Stimulated activated CD8-positive, alpha-beta memory T cell treated with anti-CD3 and anti-CD28 coated beads, Interleukin-2, amount 100 ng/mL, for 1 hour (primary cell): ENCODE measurements at regions not wholly inside any gene's neighbourhood (a gene's known extent, or its start where the extent isn't known, plus 50 kb on each side); places are given as distances from the start of the nearest gene placed in this dataset.

ENCODE experiments used
- DNase-seq, 2 donors: peaks; one replicate each; pipeline ENCODE4 v3.0.0-alpha.2; 2020; ENCODE audit warnings: low read depth in 2 of 2

DNA sequence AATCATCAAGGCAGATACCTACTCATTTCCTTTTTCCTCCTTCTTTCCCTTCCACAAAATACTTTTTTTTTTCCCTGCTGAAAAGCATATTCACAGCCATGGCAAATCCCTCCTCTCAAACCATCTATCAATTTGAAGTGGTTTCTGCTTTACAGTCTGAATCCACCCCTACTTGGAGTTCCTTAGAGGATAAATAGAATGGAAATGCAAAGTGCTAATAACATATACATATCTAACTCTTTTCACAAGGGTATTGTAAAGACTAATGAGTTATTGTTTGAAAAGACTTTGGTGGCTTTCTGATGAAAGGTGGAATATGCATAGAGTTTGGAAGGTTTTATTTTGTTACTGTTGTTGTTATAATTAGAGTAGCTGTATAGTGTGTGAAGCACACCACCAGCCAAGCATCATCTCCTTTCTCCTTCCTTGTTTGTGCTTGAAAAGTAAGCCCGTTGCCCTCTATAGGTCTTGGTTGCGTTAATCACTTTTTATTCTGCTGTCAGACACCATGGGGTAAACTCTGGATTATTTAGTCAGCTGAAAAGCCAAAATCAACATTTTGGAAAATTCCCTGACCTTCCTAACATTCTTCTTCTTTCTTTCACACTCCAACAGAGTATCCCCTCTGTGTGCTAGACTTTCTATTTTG is 2126.9 kb upstream of the CELF4 start:
- no peak for DNase-seq

DNA sequence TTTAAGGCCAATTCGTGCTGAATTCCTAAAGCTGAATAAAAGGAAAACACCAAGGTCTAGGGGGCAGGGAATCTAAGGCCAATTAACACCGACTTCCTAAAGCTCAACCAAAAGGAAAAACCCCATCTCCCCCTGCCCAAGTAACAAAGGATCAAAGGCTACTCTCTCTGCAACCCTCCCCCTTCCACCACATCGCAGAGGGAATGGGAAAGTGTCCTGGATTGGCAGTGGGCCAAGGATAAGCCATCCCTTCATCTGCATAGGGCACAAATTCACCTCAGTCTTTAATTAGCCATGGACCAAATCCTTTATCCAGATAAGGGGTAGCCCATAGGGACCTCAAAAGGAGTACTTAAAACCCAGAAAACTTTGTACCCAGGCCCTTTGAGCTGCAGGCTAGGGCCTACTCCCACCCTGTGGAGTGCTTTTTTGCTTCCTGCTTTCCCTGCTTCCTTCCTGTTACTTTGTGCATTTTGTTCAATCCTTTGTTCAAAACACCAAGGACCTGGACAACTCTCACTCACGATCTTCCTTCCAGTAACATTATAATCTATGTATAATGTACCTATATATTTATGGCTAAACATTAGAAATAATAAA is 2119.8 kb upstream of the CELF4 start:
- no peak for DNase-seq

DNA sequence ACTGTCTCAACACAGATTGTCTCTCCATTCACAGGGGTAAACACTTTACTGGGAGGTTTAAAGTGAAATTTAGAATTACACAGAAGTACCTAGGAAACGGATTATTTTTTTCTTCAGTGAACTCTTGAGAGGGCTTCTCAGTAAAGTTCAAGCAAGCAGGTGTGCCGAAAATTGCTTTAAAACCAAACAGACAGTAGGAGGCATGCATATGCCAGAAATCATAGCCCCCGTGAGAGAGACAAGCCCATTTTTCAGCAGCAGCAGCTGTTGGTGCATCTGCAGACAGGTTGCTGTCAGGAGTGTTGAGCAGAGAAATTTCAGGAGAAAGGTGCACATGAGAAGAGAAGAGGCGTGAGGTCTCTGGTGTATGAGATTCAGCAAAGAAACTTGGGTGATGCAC is 2115.5 kb upstream of the CELF4 start:
- no peak for DNase-seq

GRCh38 chr18:39675906-39676305 is 2110.3 kb upstream of the CELF4 start:
- DNase-seq = no peak

GRCh38 chr18:39675368-39675767 is 2109.8 kb upstream of the CELF4 start:
- no peak for DNase-seq

- no peak for DNase-seq
Measured at GRCh38 chr18:39672171-39672570, 2106.6 kb upstream of the CELF4 start.

GRCh38 chr18:39667905-39668304 is 2102.3 kb upstream of the CELF4 start:
- DNase-seq = no peak

- DNase-seq = no peak
Measured at GRCh38 chr18:39666541-39666940, 2100.9 kb upstream of the CELF4 start.

GRCh38 chr18:39661856-39662366 is 2096.3 kb upstream of the CELF4 start:
- no peak for DNase-seq

GRCh38 chr18:39660141-39660540 is 2094.5 kb upstream of the CELF4 start:
- DNase-seq = no peak

- DNase-seq = no peak
Measured at GRCh38 chr18:39655341-39655740, 2089.7 kb upstream of the CELF4 start.

GRCh38 chr18:39653221-39653620 is 2087.6 kb upstream of the CELF4 start:
- no peak for DNase-seq

DNA sequence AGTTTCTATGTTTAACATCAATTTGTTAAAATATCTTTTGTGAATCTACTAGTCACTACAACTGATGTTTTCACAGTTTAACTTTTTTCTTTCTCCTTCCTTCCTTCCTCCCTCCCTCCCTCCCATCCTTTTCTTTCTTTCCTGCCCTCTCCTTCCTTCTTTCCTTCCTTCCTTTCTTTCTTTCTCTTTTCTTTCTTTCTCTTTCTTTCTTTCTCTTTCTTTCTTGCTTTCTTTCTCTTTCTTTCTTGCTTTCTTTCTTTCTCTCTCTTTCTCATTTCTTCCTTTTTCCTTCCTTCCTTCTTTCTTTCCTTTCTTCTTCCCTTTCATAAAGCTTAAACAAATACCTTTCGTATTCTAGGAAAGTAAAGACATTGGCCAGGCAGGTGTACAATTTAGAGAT is 2083.0 kb upstream of the CELF4 start:
- DNase-seq = no peak

DNA sequence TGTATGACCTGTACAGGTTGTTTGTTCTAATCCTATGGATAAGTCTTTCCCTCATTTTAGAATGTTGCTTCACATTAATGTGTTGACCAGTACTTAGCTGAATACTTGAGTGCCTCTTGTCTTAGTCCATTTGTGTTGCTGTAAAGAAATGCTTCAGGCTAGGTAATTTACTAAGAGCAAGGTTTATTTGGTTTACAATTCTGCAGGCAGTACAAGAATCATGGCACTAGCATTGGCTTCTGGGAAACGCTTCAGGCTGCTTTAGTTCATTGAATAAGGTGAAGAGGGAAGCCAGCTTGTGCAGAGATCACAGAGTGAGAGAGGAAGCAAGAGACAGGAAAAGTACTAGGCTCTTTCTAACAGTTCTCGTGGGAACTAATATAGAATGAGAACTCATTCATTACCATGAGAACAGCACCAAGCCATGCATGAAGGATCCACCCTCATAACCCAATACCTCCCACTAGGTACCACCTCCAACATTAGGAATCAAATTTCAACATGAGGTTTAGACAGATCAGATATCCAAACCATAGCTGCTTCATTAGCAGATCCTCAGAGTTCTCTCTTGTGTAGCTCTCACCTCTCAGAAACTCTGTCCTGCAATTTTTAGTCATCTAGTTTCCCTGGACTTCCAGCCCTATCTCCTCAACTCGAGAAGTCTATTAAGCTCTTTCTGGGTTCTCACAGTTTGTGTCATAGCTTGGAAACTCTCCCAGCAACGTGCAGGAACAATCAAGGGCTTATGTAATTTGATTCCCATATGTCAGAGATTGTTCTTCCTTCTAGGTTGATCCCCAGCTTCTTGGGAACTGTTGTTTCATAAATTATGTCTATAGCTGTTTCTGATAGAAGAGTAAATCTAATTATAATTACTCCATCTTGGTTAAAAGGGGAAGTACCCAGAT is 2082.3 kb upstream of the CELF4 start:
- DNase-seq = no peak

DNA sequence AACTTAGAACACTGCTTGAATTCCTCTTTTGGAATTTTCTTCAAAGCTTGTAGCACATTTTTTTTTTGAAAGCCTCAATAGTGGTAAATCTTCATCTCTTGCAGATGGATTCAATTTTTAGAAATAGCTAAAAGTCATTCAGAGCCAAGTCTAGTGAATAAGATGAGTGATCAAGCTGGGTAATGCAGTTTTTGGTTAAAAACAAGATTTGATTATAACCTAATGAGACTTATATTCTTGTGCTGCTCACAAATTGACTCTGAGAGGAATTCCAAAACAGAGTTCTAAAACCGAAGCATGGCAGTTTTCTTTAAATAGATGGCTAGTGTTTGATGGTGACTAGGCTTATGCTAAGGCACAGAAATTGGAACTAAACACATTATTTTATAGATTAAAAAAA is 2072.6 kb upstream of the CELF4 start:
- DNase-seq = no peak

- DNase-seq = no peak
Measured at GRCh38 chr18:39636931-39637330, 2071.3 kb upstream of the CELF4 start.

GRCh38 chr18:39635966-39636365 is 2070.4 kb upstream of the CELF4 start:
- DNase-seq = no peak

GRCh38 chr18:39635192-39635591 is 2069.6 kb upstream of the CELF4 start:
- no peak for DNase-seq

- DNase-seq = no peak
Measured at GRCh38 chr18:39627936-39628335, 2062.3 kb upstream of the CELF4 start.

DNA sequence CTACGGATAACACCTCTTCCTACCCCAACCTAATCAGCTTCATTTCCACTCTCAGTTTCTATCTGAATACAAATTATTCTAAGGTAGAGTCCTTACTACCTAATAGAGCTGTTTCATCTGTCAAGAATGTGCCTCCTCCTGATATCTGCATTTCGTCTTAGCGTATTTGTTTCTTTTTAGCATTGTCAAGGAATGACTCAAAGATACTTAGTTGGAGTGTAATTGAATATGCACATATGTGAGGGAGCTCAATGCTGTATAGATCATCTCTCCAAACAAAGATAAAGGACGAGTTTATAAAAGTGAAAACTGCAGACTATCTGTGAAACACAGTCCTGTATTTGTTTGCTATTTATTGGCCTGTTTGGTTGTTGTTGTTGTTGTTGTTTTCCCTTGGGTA is 2059.4 kb upstream of the CELF4 start:
- DNase-seq = no peak

- DNase-seq = no peak
Measured at GRCh38 chr18:39622431-39622830, 2056.8 kb upstream of the CELF4 start.

GRCh38 chr18:39620551-39621168 is 2055.1 kb upstream of the CELF4 start:
- DNase-seq = no peak
